ENCODE measurements at regions not wholly inside any gene's neighbourhood (a gene's known extent, or its start where the extent isn't known, plus 50 kb on each side); places are given as distances from the start of the nearest gene placed in this dataset.

DNA sequence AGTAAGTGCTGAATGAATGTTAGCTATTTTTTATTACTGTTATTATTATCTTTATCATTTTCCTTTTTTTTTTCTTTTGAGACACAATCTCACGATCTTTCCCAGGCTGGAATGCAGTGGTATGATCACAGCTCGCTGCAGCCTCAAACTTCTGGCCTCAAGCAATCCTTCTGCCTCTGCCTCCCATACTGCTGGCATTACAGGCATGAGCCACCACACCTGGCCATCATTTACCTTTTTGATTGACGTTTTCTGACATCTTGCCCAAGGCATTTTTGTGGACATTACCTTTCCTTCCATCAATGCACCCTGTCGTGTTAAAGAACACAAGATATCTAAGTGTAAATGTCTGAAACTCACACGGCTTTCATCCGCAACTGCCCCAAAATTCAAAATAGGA lies 138.2 kb downstream of the GAS1 start:
- intact Hi-C loops (cut with micrococcal nuclease), result no loop called here
- no peaks in the 10 kb centered on the region for H3K79me2 ChIP-seq (ENCODE audit: control insufficient read depth, insufficient read depth, low read length)
- H4K20me1 ChIP-seq (ENCODE audit: control insufficient read depth, insufficient read depth, low read length, poor library complexity, severe bottlenecking), result no peaks in the 10 kb centered on the region
- Mint-ChIP-seq H3K4me1 (no peaks in the 10 kb centered on the region), H3K27me3 (no peaks in the 10 kb centered on the region), H3K27ac (no peak overlapping the region), H3K4me3 (no peak overlapping the region), H3K9me3 (ENCODE audit: insufficient read depth) (no peaks in the 10 kb centered on the region)
- POLR2A ChIA-PET, result no interaction called here
- no peak overlapping the region for H3K9ac ChIP-seq (ENCODE audit: low read length)
- H3K9me3 ChIP-seq (ENCODE audit: control extremely low read depth in 1 of 3, control insufficient read depth in 2 of 3, insufficient read depth in 1 of 3, low read length in 2 of 3), result peaks cover 0 to 5% (median 0%) of the 10 kb centered on the region in 3 donors
- no peaks in the 10 kb centered on the region for H3K27me3 ChIP-seq (replicated peaks in 1 of 4; ENCODE audit: control extremely low read depth in 1 of 4, control insufficient read depth in 3 of 4, insufficient read depth in 4 of 4, low read length in 3 of 4)
- no peak overlapping the region for H3K4me2 ChIP-seq (replicated peaks; ENCODE audit: low read depth, low read length, poor library complexity, severe bottlenecking)
- TF ChIP-seq, protein P1, sequence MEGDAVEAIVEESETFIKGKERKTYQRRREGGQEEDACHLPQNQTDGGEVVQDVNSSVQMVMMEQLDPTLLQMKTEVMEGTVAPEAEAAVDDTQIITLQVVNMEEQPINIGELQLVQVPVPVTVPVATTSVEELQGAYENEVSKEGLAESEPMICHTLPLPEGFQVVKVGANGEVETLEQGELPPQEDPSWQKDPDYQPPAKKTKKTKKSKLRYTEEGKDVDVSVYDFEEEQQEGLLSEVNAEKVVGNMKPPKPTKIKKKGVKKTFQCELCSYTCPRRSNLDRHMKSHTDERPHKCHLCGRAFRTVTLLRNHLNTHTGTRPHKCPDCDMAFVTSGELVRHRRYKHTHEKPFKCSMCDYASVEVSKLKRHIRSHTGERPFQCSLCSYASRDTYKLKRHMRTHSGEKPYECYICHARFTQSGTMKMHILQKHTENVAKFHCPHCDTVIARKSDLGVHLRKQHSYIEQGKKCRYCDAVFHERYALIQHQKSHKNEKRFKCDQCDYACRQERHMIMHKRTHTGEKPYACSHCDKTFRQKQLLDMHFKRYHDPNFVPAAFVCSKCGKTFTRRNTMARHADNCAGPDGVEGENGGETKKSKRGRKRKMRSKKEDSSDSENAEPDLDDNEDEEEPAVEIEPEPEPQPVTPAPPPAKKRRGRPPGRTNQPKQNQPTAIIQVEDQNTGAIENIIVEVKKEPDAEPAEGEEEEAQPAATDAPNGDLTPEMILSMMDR (IDR thresholded peaks at IDR 0.05), result no peak
- TF ChIP-seq EZH2 (IDR thresholded peaks at IDR 0.05; ENCODE audit: borderline replicate concordance, insufficient read depth, low read depth, low read length, poor library complexity, severe bottlenecking), result no peak
- H2AFZ ChIP-seq (ENCODE audit: insufficient read depth, low read depth, low read length, poor library complexity, severe bottlenecking), result no peak overlapping the region
- H3K4me3 ChIP-seq (ENCODE audit: control extremely low read depth in 1 of 5, extremely low read depth in 1 of 5, insufficient read depth in 1 of 5, low read depth in 2 of 5, low read length in 4 of 5), result no peak overlapping the region
- DNase-seq (no peak), ATAC-seq (ENCODE audit: low read depth) (no peak)
- H3K36me3 ChIP-seq (replicated peaks in 1 of 2; ENCODE audit: control extremely low read depth in 1 of 2, control insufficient read depth in 1 of 2, extremely low read depth in 1 of 2, insufficient read depth in 2 of 2, low read length in 1 of 2), result no peaks in the 10 kb centered on the region
- H3K27ac ChIP-seq (ENCODE audit: low read length in 2 of 2), result no peak overlapping the region
- H3K4me1 ChIP-seq (ENCODE audit: control insufficient read depth in 2 of 2, insufficient read depth in 2 of 2, low read length in 2 of 2), result no peaks in the 10 kb centered on the region
- CTCF ChIA-PET, result no interaction called here
- WGBS (ENCODE audit: insufficient coverage), result 80% methylated on average over 5 of the region's 6 CpGs

DNA sequence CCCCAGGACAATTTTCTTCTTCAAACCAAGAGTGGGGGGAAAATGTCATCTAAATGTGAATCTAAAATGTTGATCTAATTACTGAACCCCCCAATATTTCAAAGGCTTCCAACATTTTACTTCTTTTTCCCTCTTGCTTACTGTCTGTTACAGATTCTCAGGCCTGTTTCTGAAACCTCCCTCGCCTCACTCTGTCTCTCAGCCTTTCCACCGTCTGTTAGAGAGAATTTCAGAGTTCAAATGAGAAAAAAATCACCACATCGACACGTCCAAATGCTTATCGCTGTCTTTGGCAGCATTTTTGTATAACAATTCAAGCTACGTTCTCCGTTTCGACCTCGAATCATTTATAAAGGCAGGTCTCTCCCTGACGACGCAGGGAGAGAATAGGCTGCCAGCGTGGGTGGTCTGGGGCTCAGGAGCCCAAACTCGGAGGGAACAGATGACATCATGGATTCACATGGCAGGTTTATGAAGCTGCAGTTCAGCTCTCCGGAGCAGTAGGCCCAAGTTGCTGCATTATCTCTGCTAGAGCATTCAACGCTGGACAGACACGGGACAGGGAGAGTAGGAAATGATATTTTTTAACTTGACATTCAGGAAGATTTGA lies 139.8 kb downstream of the GAS1 start:
- H3K4me3 Mint-ChIP-seq, result no peak overlapping the region
- H3K27me3 Mint-ChIP-seq, result no peaks in the 10 kb centered on the region
- Histone ChIP-seq H3K4me3 (ENCODE audit: control extremely low read depth in 1 of 5, extremely low read depth in 1 of 5, insufficient read depth in 1 of 5, low read depth in 2 of 5, low read length in 4 of 5) (no peak overlapping the region), H3K79me2 (ENCODE audit: control insufficient read depth, insufficient read depth, low read length) (no peaks in the 10 kb centered on the region), H3K9ac (ENCODE audit: low read length) (no peak overlapping the region), H2AFZ (ENCODE audit: insufficient read depth, low read depth, low read length, poor library complexity, severe bottlenecking) (no peak overlapping the region), H3K27me3 (replicated peaks in 1 of 4; ENCODE audit: control extremely low read depth in 1 of 4, control insufficient read depth in 3 of 4, insufficient read depth in 4 of 4, low read length in 3 of 4) (no peaks in the 10 kb centered on the region), H3K27ac (ENCODE audit: low read length in 2 of 2) (no peak overlapping the region), H3K36me3 (replicated peaks in 1 of 2; ENCODE audit: control extremely low read depth in 1 of 2, control insufficient read depth in 1 of 2, extremely low read depth in 1 of 2, insufficient read depth in 2 of 2, low read length in 1 of 2) (no peaks in the 10 kb centered on the region), H3K4me2 (replicated peaks; ENCODE audit: low read depth, low read length, poor library complexity, severe bottlenecking) (no peak overlapping the region), H4K20me1 (ENCODE audit: control insufficient read depth, insufficient read depth, low read length, poor library complexity, severe bottlenecking) (no peaks in the 10 kb centered on the region), H3K9me3 (ENCODE audit: control extremely low read depth in 1 of 3, control insufficient read depth in 2 of 3, insufficient read depth in 1 of 3, low read length in 2 of 3) (peaks cover 0 to 5% (median 0%) of the 10 kb centered on the region in 3 donors), H3K4me1 (ENCODE audit: control insufficient read depth in 2 of 2, insufficient read depth in 2 of 2, low read length in 2 of 2) (no peaks in the 10 kb centered on the region)
- H3K9me3 Mint-ChIP-seq (ENCODE audit: insufficient read depth), result peaks cover 7% of the 10 kb centered on the region
- no peak overlapping the region for H3K27ac Mint-ChIP-seq
- 84% methylated on average over 15 of the region's 16 CpGs for WGBS (ENCODE audit: insufficient coverage)
- ATAC-seq (ENCODE audit: low read depth) (no peak), DNase-seq (no peak)
- CTCF ChIA-PET, result no interaction called here
- POLR2A ChIA-PET, result no interaction called here
- intact Hi-C loops (cut with micrococcal nuclease), result no loop called here
- no peaks in the 10 kb centered on the region for H3K4me1 Mint-ChIP-seq
- TF ChIP-seq, protein P1 (IDR thresholded peaks at IDR 0.05), result no peak
- no peak for TF ChIP-seq EZH2 (IDR thresholded peaks at IDR 0.05; ENCODE audit: borderline replicate concordance, insufficient read depth, low read depth, low read length, poor library complexity, severe bottlenecking)
